ENCODE measurements at regions not wholly inside any gene's neighbourhood (a gene's known extent, or its start where the extent isn't known, plus 50 kb on each side); places are given as distances from the start of the nearest gene placed in this dataset.

- no peak overlapping the region for H3K4me3 ChIP-seq
- no peaks in the 10 kb centered on the region for H3K9me3 ChIP-seq
- DNase-seq (no peak), ATAC-seq (no peak)
- TF ChIP-seq, protein P1, sequence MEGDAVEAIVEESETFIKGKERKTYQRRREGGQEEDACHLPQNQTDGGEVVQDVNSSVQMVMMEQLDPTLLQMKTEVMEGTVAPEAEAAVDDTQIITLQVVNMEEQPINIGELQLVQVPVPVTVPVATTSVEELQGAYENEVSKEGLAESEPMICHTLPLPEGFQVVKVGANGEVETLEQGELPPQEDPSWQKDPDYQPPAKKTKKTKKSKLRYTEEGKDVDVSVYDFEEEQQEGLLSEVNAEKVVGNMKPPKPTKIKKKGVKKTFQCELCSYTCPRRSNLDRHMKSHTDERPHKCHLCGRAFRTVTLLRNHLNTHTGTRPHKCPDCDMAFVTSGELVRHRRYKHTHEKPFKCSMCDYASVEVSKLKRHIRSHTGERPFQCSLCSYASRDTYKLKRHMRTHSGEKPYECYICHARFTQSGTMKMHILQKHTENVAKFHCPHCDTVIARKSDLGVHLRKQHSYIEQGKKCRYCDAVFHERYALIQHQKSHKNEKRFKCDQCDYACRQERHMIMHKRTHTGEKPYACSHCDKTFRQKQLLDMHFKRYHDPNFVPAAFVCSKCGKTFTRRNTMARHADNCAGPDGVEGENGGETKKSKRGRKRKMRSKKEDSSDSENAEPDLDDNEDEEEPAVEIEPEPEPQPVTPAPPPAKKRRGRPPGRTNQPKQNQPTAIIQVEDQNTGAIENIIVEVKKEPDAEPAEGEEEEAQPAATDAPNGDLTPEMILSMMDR (IDR thresholded peaks at IDR 0.05) = no peak
- H3K27ac ChIP-seq = no peak overlapping the region
- no peaks in the 10 kb centered on the region for H3K27me3 ChIP-seq (ENCODE audit: low read depth)
- H3K36me3 ChIP-seq = no peaks in the 10 kb centered on the region
- peaks cover 7% of the 10 kb centered on the region for H3K4me1 ChIP-seq
- intact Hi-C loops (cut with DNase I) = no loop called here
Observed at GRCh38 chr16:14365200-14365851, 264.7 kb downstream of the PARN start.

DNA sequence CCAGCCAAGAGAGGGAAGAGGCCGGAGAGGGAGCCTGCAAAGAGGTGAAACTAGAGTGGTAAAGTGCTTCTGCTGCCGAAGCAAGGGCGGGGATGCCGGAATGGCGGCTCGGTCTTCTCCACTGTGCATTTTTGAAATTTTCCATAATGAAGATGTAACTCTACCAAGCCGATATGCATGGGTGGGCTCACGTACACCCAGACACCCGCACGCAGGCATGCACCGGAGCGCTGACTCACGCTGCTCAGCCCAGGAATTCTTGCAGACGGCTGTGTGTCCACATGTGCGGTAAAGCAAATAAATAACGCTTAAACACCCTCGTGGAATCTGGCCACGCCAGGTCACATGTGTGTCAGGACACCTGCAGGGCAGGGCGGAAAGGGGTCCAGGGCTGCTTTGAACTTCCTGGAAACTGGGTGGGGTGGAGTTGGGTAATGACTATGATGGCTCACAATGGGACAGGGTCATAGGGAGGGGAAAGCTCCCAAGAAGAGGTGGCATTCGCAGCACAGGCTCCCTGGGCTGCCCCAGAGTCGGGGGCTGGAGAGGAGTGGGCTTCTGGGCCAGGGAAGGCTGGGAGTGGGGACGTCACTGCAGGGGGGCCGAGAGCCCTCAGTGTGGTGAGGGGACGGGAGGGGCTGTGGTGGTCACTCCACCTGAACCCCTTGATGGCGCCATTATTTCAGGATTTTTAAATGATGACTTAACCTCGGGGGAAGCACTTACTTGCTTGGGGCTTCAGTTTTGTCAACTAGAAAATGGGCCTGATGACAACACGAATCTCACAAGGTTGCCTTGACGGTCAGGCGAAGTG, 265.5 kb downstream of the PARN start:
- no peaks in the 10 kb centered on the region for H3K27me3 ChIP-seq (ENCODE audit: low read depth)
- no peak overlapping the region for H3K27ac ChIP-seq
- H3K9me3 ChIP-seq = no peaks in the 10 kb centered on the region

DNA sequence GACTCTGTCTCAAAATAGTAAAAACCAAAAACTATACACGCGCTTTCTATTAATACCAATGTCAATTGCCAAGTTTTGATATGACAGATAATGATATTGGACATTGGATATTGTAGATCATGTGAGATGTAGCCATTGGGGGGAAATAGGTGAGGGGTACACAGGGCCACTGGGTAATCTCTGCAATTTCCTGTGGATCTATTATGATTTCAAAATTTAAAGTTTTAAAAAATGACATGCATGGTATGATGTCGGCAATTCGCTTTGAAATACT, 266.0 kb downstream of the PARN start:
- peaks cover 7% of the 10 kb centered on the region for H3K4me1 ChIP-seq
- TF ChIP-seq, protein P1 (IDR thresholded peaks at IDR 0.05) = no peak
- no peaks in the 10 kb centered on the region for H3K36me3 ChIP-seq
- no peaks in the 10 kb centered on the region for H3K27me3 ChIP-seq (ENCODE audit: low read depth)
- no peak for ATAC-seq
- H3K4me3 ChIP-seq = peak overlapping the region; percentile 28
- intact Hi-C loops (cut with DNase I) = no loop called here
- no peaks in the 10 kb centered on the region for H3K9me3 ChIP-seq
- no peak for DNase-seq
- H3K27ac ChIP-seq = no peak overlapping the region

More for the DNA sequence above, 265.5 kb downstream of the PARN start:
- ATAC-seq (peak; percentile 79), DNase-seq (peak; percentile 57)
- TF ChIP-seq, protein P1 (IDR thresholded peaks at IDR 0.05) = no peak
- Histone ChIP-seq H3K4me1 (peaks cover 7% of the 10 kb centered on the region), H3K4me3 (peak overlapping the region; percentile 28), H3K36me3 (no peaks in the 10 kb centered on the region)
- intact Hi-C loops (cut with DNase I) = no loop called here

- DNase-seq (no peak), ATAC-seq (no peak)
- intact Hi-C loops (cut with DNase I) = no loop called here
Observed at GRCh38 chr16:14362774-14363371, 267.2 kb downstream of the PARN start.

DNA sequence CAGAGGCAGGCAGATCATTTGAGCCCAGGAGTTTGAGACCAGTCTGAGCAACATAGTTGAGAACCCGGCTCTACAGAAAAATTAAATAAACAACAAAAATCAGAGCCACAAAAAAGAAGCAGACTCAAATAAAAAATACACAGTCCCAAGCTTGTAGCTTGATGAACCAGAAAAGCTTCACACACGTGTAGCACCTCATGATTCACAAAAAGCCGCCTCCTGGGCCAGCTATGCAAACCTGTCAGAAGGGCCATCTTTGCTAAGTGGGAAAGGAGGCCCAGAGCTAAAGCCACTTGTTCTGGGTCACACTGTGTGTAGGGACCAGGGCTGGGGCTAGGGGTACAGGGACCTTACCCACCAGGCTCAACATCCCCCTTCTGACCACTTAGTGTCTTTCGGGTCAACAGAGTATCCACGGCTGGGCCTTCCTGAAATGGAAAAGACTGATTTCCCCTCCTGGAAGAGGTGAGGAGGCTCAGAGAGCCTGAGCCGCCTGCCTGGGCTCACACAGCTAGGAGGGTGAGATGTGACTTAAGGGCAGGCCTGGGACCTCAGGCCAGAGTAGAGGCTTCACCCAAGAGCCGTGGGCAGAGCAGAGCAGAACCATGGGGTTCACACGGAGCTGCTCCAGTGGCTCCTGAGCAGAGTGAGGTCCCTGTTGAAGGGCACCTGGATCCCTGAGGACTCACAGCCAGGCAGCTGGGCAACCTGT, 269.6 kb downstream of the PARN start:
- Histone ChIP-seq H3K27ac (no peak overlapping the region), H3K27me3 (ENCODE audit: low read depth) (peaks cover 9% of the 10 kb centered on the region), H3K36me3 (no peaks in the 10 kb centered on the region), H3K4me1 (peaks cover 7% of the 10 kb centered on the region), H3K9me3 (no peaks in the 10 kb centered on the region), H3K4me3 (no peak overlapping the region)
- TF ChIP-seq, protein P1 (IDR thresholded peaks at IDR 0.05) = no peak
- intact Hi-C loops (cut with DNase I) = no loop called here
- DNase-seq = no peak
- no peak for ATAC-seq

More at GRCh38 chr16:14362774-14363371, 267.2 kb downstream of the PARN start:
- TF ChIP-seq, protein P1 (IDR thresholded peaks at IDR 0.05) = no peak
- H3K36me3 ChIP-seq = no peaks in the 10 kb centered on the region
- peaks cover 7% of the 10 kb centered on the region for H3K4me1 ChIP-seq
- H3K9me3 ChIP-seq = no peaks in the 10 kb centered on the region
- H3K27me3 ChIP-seq (ENCODE audit: low read depth) = no peaks in the 10 kb centered on the region
- no peak overlapping the region for H3K4me3 ChIP-seq
- no peak overlapping the region for H3K27ac ChIP-seq
